Thyroid gland (tissue), 4 donors: ENCODE measurements at regions not wholly inside any gene's neighbourhood (a gene's known extent, or its start where the extent isn't known, plus 50 kb on each side); places are given as distances from the start of the nearest gene placed in this dataset.
"Not testable (repeated sequence)": the region's sequence is repeated elsewhere in the genome, so short reads cannot be mapped to it uniquely, and the experiment has no call there.

Experiments
- DNase-seq, 2 donors: peaks; one replicate each; pipeline ENCODE4 v3.0.0-alpha.2; 2019
- H3K27ac ChIP-seq, 3 donors: fragments of 200-600 bp; sonication (generic); 1 replicate in 2 of 3; 2 replicates in 1 of 3; pipeline ENCODE4 v1.5.1; 2016 to 2019; ENCODE audit warnings: mild to moderate bottlenecking in 1 of 3, moderate library complexity in 1 of 3
- H3K27me3 ChIP-seq: fragments of 200-600 bp; sonication (generic); one replicate; pipeline ENCODE4 v1.5.1; 2019
- H3K36me3 ChIP-seq, 2 donors: fragments of 200-600 bp; sonication (generic); one replicate each; pipeline ENCODE4 v1.5.1; 2016 to 2019
- H3K4me1 ChIP-seq, 2 donors: fragments of 200-600 bp; sonication (generic); one replicate each; pipeline ENCODE4 v1.5.1; 2017 to 2019
- H3K4me3 ChIP-seq, 3 donors: fragments of 200-600 bp; sonication (generic); replicated peaks in 1 of 3; 1 replicate in 2 of 3; 2 replicates in 1 of 3; pipeline ENCODE4 v1.5.1; 2016; ENCODE audit warnings: mild to moderate bottlenecking in 1 of 3
- H3K9me3 ChIP-seq: fragments of 200-600 bp; sonication (generic); one replicate; pipeline ENCODE4 v1.5.1; 2017
- CTCF ChIP-seq, 6 experiments: fragments of 200-600 bp in 3 of 6; fragments of 450-650 bp in 3 of 6; sonication (generic) in 3 of 6; IDR thresholded peaks; one replicate each; pipeline ENCODE4 v1.5.1; 2016 to 2019; ENCODE audit warnings: antibody characterized with exemption in 6 of 6, mild to moderate bottlenecking in 2 of 6, inconsistent platforms in 1 of 6, moderate library complexity in 1 of 6
- POLR2A ChIP-seq, 2 donors: fragments of 450-650 bp; IDR thresholded peaks; one replicate each; pipeline ENCODE4 v1.6.1; 2017; ENCODE audit warnings: antibody characterized with exemption in 2 of 2, mild to moderate bottlenecking in 2 of 2, moderate library complexity in 1 of 2
- WGBS, 2 donors: methylation state at CpG; one replicate each; pipeline ENCODE4 v1.1.5; 2017; 5-methylcytosine and 5-hydroxymethylcytosine counted together
- intact Hi-C: fragments of 100-400 bp; cut with DNase I; formaldehyde crosslinking; loops from one replicate; pipeline ENCODE4 v1.15.1; 2023

- WGBS, 2 donors: 69 to 85% methylated on average over 3 of the region's 3 CpGs
- Histone ChIP-seq H3K27ac (no peak overlapping the region), H3K9me3 (no peaks in the 10 kb centered on the region), H3K4me1 (no peaks in the 10 kb centered on the region), H3K4me3 (no peak overlapping the region), H3K27me3 (no peaks in the 10 kb centered on the region), H3K36me3 (no peaks in the 10 kb centered on the region)
- intact Hi-C loops: no loop called here
- no peak for TF ChIP-seq CTCF (IDR thresholded peaks at IDR 0.05)
- TF ChIP-seq POLR2A (IDR thresholded peaks at IDR 0.05): no peak
- no peak for DNase-seq
Observed at GRCh38 chrX:25503826-25504225, 488.1 kb upstream of the ARX start.

DNA sequence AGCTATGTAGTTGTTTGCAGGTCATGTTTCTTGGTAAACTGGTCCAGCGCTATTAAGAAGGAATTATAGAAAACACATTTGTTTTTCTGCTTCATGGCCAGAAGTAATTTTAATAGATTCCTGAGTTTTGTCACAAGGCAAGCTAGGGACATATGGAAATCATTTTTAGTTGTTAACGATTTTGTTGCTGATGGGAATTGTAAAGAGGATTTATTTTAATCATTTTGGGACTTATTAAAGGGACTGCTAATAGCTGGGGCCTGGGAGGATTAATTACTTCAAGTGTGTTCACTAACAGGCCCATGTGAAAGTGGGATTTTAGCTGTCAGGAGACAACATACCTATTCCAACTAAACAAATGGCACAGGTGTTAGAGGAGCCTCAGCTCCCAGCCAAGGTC is 492.0 kb upstream of the ARX start:
- no peaks in the 10 kb centered on the region for H3K9me3 ChIP-seq
- no peaks in the 10 kb centered on the region for H3K4me1 ChIP-seq
- no peak overlapping the region for H3K4me3 ChIP-seq
- DNase-seq: no peak
- H3K27ac ChIP-seq: no peak overlapping the region
- intact Hi-C loops: no loop called here
- H3K27me3 ChIP-seq: no peaks in the 10 kb centered on the region
- H3K36me3 ChIP-seq: no peaks in the 10 kb centered on the region
- no peak for TF ChIP-seq CTCF (IDR thresholded peaks at IDR 0.05)
- TF ChIP-seq POLR2A (IDR thresholded peaks at IDR 0.05): no peak
- WGBS, 2 donors: 81 to 90% methylated on average over 2 of the region's 2 CpGs

DNA sequence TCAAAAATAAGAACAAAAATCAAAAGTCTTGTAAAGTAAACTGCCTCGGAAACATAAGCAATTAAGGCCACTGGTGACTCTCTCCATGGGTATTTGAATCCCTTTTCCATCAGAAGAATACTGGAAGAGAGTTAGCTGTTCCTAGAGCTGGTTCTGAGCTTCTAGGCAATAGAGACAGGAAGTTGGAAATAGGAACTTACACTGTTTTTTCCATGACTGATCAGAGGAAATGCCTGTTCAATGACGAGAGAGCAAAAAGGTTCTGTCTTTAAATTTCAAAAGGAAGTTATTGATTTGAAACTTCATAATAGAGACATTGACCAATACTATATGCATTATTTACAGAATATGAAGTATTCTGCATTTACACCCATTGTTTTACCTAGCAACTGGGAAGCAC is 503.5 kb upstream of the ARX start:
- H3K27ac ChIP-seq: no peak overlapping the region
- H3K4me1 ChIP-seq: no peaks in the 10 kb centered on the region
- H3K4me3 ChIP-seq: no peak overlapping the region
- intact Hi-C loops: no loop called here
- no peaks in the 10 kb centered on the region for H3K27me3 ChIP-seq
- no peaks in the 10 kb centered on the region for H3K9me3 ChIP-seq
- 58 to 75% methylated on average over 2 of the region's 2 CpGs for WGBS, 2 donors
- TF ChIP-seq CTCF (IDR thresholded peaks at IDR 0.05) (no peak), POLR2A (IDR thresholded peaks at IDR 0.05) (no peak)
- H3K36me3 ChIP-seq: no peaks in the 10 kb centered on the region
- no peak for DNase-seq

DNA sequence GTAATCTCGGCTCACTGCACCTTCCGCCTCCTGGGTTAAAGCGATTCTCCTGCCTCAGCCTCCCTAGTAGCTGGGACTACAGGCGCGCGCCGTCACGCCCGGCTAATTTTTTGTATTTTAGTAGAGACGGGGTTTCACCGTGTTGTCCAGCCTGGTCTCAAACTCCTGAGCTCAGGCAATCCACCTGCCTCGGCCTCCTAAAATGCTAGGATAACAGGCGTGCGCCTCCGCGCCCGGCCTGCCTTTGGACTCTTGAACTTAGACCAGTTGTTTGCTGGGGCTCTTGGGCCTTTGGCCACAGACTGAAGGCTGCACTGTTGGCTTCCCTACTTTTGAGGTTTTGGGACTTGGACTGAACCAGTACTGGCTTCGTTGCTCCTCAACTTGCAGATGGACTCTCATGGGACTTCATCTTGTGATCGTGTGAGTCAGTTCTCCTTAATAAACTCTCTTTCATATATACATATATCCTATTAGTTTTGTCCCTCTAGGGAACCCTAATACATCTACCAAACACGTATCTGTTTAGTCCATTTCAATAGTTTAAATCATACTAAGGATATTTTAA is 506.8 kb upstream of the ARX start:
- H3K27me3 ChIP-seq, H3K4me1 ChIP-seq, H3K4me3 ChIP-seq, intact Hi-C loops, DNase-seq, H3K9me3 ChIP-seq, H3K36me3 ChIP-seq, H3K27ac ChIP-seq: not testable (repeated sequence)
- WGBS, 2 donors: 89 to 91% methylated on average over 20 of the region's 20 CpGs

DNA sequence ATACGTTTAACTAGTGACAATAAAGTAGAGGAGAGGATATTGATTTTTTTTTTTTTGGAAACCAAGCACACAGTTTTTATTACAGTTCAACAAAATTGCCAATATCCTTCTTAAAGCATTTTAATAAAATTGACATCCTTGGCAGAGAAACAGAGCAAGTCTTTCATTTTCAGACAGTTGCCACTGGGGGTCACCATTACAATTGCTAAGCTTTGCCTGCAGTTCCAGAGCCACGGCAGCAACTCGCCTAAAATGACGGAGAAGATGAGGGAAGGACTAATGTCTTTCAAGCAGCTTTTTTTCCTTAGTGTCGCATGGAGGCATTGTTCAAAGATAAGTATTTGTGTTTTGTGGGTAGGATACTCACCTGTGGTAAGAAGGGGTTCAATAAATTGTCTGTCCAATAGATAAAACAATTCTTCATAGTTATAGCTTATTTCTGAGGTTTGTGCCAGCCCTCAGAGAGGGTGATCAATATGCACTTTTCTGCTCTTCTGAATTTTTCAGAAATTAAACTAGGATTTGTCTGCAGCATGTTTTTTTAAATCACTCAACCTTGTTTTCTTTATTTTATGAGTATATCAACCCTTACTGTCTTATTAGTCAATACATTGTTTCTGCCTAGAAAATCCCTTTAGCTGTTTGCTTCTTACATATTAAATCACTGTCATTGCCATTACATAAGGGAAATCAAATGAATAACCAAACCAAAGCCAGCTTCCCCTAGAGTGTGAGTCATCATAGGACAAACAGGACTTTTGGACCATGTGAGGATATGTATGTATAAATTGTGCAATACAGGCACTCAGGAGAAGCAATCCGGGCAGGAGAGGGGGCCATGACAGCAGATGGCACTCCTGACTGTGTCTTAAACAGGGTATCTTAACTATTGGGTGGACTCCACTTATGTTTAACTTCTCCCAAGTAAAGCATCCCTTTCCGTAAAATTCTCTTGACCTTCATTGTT is 508.1 kb upstream of the ARX start:
- H3K4me3 ChIP-seq: no peak overlapping the region
- H3K36me3 ChIP-seq: no peaks in the 10 kb centered on the region
- no peak overlapping the region for H3K27ac ChIP-seq
- peak; percentile 2 for DNase-seq
- no peaks in the 10 kb centered on the region for H3K9me3 ChIP-seq
- no peak for TF ChIP-seq POLR2A (IDR thresholded peaks at IDR 0.05)
- TF ChIP-seq CTCF (IDR thresholded peaks at IDR 0.05): peak in 2 of 6 experiments; percentile 17 to 22
- no peaks in the 10 kb centered on the region for H3K4me1 ChIP-seq
- intact Hi-C loops: no loop called here
- WGBS, 2 donors: 22 to 28% methylated on average over 7 of the region's 7 CpGs
- H3K27me3 ChIP-seq: no peaks in the 10 kb centered on the region
